NT2/D1 (cell line): ENCODE measurements at regions not wholly inside any gene's neighbourhood (a gene's known extent, or its start where the extent isn't known, plus 50 kb on each side); places are given as distances from the start of the nearest gene placed in this dataset.

Source experiments
- SUZ12 ChIP-seq: IDR thresholded peaks from 2 replicates; pipeline ENCODE4 v1.6.1; 2011; ENCODE audit not compliant: insufficient read length, insufficient read depth; ENCODE audit errors: extremely low read depth
- YY1 ChIP-seq: IDR thresholded peaks from 2 replicates; pipeline ENCODE4 v1.6.1; 2011; ENCODE audit not compliant: insufficient read length, insufficient read depth

DNA sequence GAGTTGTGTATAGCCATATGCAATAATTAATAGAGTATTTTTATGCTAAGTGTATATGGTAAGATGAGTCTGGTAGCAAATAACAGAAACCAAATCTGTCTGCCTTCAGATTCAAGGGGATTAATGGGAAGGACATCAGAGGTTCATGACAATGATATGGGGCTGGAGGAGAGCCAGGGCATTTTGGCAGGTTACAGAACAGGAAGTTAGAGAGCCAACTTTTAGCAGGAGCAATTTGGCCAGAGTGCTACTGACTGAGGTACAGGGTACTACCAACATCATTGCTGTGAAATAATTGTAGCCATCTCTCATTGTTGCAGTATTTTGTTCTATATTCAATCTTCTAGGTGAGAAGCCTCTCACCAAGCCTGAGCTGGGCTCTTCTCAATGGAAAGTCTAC, 210.9 kb upstream of the FAM47A start:
- no peak for TF ChIP-seq YY1
- no peak for TF ChIP-seq SUZ12
